ENCODE measurements at regions not wholly inside any gene's neighbourhood (a gene's known extent, or its start where the extent isn't known, plus 50 kb on each side); places are given as distances from the start of the nearest gene placed in this dataset.

DNA sequence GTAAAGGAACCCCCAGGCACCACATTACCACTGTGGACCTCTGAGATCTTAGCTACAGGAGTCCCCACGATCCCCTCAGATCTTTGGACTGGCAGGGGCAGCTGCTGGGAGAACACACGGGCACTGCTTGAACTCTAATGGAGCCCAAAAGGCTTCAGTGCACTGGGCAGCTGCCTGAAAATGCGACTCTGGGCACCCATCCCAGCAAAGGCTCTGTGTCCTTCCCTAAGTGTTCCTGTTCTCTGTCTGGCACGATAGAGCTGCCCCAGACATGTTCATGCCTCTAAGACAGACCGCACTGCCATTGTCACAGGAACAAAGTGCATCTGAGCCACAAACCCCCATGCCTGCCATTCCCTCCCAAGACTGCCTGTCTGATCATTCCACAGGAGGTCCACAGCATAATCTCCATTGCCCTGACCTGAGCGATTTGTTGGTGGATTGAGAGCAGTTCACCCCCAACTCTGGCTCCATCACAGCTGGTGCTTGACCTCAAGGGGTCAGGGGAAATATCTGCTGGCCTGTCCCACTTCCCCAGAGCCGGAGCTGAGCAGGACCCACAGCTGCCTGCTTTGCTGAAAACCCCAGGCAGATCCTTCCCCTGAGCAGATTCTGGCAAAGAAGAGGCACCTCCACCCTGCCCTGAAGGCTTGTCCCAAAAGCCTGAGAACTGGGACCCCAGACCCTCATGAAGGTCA is 436.0 kb upstream of the INTU start:
- TF ChIP-seq POLR2A (IDR thresholded peaks at IDR 0.05; ENCODE audit: low read depth, low read length) = no peak
- no peak for TF ChIP-seq TAF1 (IDR thresholded peaks at IDR 0.05; ENCODE audit: low read depth, low read length)
- TF ChIP-seq POLR2AphosphoS5 (IDR thresholded peaks at IDR 0.05; ENCODE audit: low read depth, low read length) = no peak
- no peak for TF ChIP-seq POU2F2 (IDR thresholded peaks at IDR 0.05; ENCODE audit: low read depth, low read length)
